ENCODE measurements at regions not wholly inside any gene's neighbourhood (a gene's known extent, or its start where the extent isn't known, plus 50 kb on each side); places are given as distances from the start of the nearest gene placed in this dataset.

GRCh38 chr2:156697906-156698305 is 261.7 kb downstream of the GPD2 start:
- DNase-seq (ENCODE audit: low spot score) = no peak

DNA sequence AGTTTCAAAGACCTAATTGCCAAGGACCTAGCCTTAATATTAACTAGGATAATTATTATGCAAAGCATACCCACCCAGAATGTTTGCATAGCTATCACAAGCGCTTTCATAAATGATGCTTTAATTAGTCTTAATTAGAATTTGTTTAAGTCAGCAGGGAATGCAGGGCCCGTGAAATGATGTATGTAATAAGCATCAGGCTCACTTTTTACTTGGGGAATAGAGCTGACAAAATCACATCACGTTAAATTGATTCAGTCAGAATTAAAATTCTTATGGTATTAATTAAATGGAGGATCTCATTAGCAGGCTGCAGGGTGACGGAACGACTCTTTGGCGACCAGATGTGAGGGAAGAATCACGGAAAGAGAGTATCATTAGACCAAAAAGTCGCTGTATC is 264.5 kb downstream of the GPD2 start:
- DNase-seq (ENCODE audit: low spot score) = no peak

DNA sequence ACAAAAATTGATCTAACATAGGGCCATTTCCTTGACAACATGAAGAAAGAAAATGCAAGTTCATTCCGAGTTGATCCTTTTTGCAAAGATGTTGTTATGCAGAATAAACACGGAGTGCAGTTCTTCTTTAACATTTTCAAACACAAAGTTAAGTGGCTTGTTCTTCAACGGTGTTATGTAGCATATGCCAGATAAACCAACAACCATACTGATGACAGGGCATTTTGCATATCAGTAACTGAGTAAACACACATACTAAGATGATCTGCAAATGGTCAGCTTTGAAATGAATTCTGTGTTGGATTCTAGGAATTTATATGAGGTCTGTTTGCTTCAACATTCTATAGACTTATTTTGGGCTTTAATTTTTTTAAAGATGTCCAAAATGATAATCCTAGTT is 266.4 kb downstream of the GPD2 start:
- no peak for DNase-seq (ENCODE audit: low spot score)

DNA sequence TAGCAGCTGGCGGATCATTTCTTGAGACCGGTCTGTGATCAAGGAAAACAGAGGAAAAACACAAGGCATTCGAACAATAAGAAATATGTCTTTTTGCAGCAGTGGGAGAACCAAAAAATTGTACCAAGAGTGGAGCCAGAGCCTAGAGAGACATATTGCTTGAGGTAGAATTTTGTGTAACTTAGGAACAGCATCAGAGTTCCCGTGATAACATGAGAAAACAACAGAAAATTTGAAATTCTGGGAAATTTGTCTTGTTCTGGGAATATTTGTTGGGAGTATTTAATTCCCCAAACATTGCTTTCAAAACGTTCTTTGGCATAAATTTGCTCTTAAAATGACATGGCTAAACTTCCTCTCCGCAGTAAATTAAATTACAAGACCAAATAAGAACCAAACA is 267.5 kb downstream of the GPD2 start:
- no peak for DNase-seq (ENCODE audit: low spot score)

DNA sequence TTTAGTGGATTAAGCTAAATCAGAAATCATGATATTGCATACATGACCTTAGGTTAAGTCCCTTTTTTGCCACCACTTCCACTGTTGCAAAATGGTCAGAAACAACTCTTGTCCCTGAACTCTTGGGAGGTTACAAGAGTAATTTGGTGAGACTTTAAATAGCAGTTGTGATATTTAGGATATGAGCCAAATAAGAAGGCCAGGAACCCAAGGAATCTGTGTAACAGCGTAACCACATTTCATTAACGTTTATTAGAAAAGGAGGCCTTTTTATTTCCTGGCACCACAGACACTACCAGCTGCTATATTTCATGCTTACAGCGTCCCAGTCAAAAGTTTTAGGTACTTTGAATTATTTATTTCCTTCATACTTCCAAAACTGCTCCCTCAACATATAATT is 268.0 kb downstream of the GPD2 start:
- no peak for DNase-seq (ENCODE audit: low spot score)

GRCh38 chr2:156704617-156705016 is 268.4 kb downstream of the GPD2 start:
- DNase-seq (ENCODE audit: low spot score) = no peak

- DNase-seq (ENCODE audit: low spot score) = no peak
These were observed 270.4 kb downstream of the GPD2 start for GRCh38 chr2:156706576-156706975.

DNA sequence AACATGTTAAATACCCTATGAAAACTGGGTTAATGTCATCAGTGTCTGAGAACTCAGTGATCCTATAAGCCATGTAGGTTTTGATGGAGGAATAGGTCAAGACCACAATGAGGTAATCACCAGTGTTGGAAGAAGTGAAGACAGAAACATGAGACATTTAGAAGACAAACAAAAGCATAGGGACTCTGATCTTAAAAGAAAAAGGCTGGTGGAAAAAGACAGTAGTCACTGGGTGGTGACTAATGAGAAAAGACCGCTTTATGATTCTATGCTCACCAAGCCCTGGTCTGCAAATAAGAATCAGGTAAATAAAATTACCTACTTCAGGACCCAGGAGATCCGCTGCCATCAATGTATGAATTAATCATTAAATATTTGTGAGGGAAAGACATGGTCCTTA is 271.9 kb downstream of the GPD2 start:
- DNase-seq (ENCODE audit: low spot score) = no peak

DNA sequence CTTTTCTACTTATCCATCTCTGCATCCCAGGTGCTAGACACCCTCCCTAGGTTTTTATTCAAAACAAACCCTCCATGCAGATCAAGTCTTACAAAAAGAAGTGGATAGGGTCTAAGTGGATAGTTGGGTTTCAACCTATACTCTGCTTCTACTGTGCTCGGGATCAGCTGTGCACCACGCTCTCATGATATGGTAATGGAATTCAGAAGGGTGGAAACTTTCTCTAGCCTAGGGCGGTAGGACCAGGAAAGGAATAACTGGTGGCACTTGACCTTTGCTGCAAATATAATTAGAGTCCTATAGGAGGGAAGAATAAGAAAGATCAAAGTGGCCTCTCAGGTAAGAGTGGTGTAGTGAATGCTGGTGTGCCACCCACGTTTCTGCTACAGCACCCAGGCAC is 272.9 kb downstream of the GPD2 start:
- DNase-seq (ENCODE audit: low spot score) = no peak

DNA sequence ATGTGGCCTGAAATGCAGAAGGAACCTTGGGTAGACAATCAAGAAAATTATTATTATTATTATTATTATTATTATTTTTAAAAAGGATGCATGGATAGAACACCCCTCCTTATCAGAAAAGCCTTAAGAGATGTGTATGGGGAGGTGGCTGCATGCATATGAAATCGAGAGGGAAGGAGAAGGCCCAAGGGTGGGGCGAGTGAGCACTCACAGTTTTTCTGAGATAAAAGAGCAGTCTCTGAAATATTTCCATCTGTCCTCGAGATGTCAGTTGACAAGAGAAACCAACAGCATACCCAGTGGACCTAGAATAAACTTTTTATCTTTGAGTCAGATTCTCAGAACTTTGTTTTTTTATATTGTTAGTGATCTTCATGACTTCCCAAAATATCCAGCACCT is 282.9 kb downstream of the GPD2 start:
- no peak for DNase-seq (ENCODE audit: low spot score)

GRCh38 chr2:156727867-156728266 is 291.7 kb downstream of the GPD2 start:
- no peak for DNase-seq (ENCODE audit: low spot score)

DNA sequence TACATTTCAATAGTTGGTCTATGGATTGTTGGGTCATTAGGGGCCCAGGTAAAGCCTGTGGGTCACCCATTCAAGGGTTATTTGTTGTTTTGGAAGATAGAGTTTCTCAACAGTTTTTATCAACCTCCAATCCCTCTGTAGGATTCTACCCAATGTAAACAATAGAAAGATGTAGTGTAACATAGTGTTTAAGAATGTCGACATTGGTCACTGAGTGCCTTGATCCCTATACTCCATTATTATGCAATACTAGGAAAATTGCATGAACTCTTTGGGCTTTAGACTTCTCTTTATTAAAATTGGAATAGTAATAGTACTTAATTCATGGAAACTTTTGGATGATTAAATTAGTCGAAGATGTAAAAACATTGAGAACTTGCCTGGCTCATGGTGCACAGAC is 292.1 kb downstream of the GPD2 start:
- no peak for DNase-seq (ENCODE audit: low spot score)

GRCh38 chr2:156731506-156731905 is 295.3 kb downstream of the GPD2 start:
- no peak for DNase-seq (ENCODE audit: low spot score)

GRCh38 chr2:156736950-156737349 is 300.8 kb downstream of the GPD2 start:
- DNase-seq (ENCODE audit: low spot score) = no peak

GRCh38 chr2:156739301-156739700 is 303.1 kb downstream of the GPD2 start:
- no peak for DNase-seq (ENCODE audit: low spot score)

DNA sequence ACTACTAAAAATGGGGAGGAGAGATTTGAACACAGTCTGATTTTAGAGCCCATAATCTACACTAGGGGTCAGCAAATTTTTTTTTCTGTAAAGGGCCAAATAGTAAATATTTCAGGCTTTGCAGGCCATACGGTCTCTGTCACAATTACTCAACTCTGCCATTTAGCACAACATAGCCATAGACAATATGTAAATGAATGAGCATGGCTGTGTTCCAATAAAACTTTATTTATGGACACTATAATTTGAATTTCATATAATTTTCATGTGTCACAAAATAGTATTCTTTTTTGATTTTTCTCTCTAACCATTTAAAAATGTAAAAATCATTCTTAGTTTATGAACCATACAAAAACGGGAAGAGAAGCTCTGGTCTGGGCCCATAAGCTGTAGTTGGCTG is 309.4 kb downstream of the GPD2 start:
- DNase-seq (ENCODE audit: low spot score) = no peak

DNA sequence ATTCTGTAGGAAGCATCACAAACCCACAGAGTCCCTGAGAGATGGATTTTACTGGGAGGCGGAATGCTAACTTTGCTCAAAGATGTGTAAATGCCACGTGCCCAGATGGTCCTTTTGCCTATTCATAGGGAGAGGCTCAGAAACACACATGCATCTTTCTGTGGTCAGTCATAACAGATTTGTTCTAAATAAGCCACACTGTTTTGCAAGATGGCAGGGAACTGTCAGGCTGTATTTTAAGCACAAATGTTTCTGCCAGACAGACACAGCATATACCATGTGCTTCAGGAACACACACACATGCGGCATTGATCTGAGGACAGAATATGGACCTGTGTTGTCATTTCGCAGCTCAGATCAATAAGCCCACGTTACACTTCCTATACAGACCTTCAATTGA is 312.0 kb downstream of the GPD2 start:
- DNase-seq (ENCODE audit: low spot score) = no peak

GRCh38 chr2:156752042-156752441 is 315.9 kb downstream of the GPD2 start:
- no peak for DNase-seq (ENCODE audit: low spot score)

- no peak for DNase-seq (ENCODE audit: low spot score)
These were observed 317.6 kb downstream of the GPD2 start for GRCh38 chr2:156753766-156754165.

GRCh38 chr2:156756516-156756915 is 320.3 kb downstream of the GPD2 start:
- no peak for DNase-seq (ENCODE audit: low spot score)

GRCh38 chr2:156763174-156763573 is 327.0 kb downstream of the GPD2 start:
- no peak for DNase-seq (ENCODE audit: low spot score)

GRCh38 chr2:156765043-156765442 is 328.9 kb downstream of the GPD2 start:
- DNase-seq (ENCODE audit: low spot score) = no peak

GRCh38 chr2:156765450-156765849 is 329.3 kb downstream of the GPD2 start:
- DNase-seq (ENCODE audit: low spot score) = no peak

GRCh38 chr2:156769802-156770201 is 333.6 kb downstream of the GPD2 start:
- DNase-seq (ENCODE audit: low spot score) = no peak

DNA sequence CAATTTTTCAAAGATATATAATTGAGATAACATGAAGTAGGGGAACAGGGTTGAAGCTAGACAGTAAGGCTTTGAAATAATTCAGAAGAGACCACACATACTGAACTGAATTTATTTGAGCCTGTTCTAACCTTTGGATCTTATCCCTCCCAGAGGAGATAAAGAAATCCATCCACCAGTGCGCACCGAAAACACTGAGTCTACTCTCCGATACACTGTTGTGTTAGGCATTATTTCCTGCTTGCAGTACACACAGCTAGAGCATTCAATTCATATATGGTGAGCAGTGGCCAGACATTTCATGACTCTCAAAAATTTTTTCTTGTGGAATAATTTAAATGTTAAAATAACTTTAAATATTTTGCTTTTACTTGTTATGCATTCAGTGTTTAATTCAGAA is 342.7 kb downstream of the GPD2 start:
- no peak for DNase-seq (ENCODE audit: low spot score)
